HG03175 (cell line): ENCODE measurements at regions not wholly inside any gene's neighbourhood (a gene's known extent, or its start where the extent isn't known, plus 50 kb on each side); places are given as distances from the start of the nearest gene placed in this dataset.
A peak's percentile ranks its signal among the peaks of the same experiment; 100 is the strongest.
"Not testable (repeated sequence)": the region's sequence is repeated elsewhere in the genome, so short reads cannot be mapped to it uniquely, and the experiment has no call there.

Experiments
- ATAC-seq: cut with Tn5 transposase; IDR thresholded peaks from one replicate; pipeline ENCODE4 v1.9.1; 2021; ENCODE audit warnings: mild to moderate bottlenecking, moderate library complexity; ENCODE audit not compliant: unreplicated experiment

GRCh38 chr2:8329660-8330622 is 351.9 kb upstream of the ID2 start:
- ATAC-seq, result no peak

DNA sequence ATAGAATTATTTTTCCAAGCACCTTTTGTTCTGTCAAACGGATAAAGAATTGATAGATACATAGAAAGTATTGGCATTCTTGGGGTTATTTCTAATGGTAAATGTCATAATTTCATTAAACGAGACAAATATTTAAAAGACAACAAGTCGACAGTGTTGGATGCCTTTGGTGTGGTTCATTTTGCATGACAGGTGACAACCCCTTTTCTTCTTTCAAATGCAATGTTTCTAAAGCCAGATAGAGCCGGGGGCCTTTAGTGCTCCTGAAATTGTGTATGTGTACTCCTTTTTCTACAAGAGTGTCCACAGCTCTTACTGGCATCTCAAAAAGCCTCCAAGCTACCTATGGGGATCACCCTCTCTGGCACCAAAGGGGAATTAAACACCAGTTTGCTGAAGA is 350.8 kb upstream of the ID2 start:
- ATAC-seq, result no peak

DNA sequence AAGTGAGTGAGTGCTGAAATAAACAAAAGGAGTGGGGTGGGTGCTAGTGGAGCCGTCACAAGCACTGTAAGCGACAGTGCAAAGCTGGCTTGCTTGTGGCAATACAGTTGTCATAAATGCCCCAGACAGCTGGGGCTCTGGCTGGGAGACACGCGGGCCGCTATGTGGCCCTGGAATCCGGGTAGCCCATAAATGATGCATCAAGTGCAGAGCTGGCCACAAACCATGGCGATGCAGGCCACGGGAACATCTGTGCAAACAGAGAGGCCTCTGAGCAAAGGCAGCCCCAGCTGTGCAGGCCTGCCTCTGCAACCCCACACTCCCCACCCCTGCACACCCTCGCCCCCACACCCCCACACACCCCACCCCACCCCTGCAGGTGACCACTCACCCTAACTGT is 349.2 kb upstream of the ID2 start:
- ATAC-seq, result no peak

GRCh38 chr2:8333177-8333831 is 348.6 kb upstream of the ID2 start:
- ATAC-seq, result no peak

- not testable (repeated sequence) for ATAC-seq
These were observed 348.0 kb upstream of the ID2 start for GRCh38 chr2:8333832-8334187.

GRCh38 chr2:8334866-8335325 is 347.0 kb upstream of the ID2 start:
- no peak for ATAC-seq

GRCh38 chr2:8335801-8336200 is 346.1 kb upstream of the ID2 start:
- ATAC-seq, result no peak

- no peak for ATAC-seq
These were observed 344.5 kb upstream of the ID2 start for GRCh38 chr2:8337321-8337720.

GRCh38 chr2:8342407-8342806 is 339.4 kb upstream of the ID2 start:
- no peak for ATAC-seq

DNA sequence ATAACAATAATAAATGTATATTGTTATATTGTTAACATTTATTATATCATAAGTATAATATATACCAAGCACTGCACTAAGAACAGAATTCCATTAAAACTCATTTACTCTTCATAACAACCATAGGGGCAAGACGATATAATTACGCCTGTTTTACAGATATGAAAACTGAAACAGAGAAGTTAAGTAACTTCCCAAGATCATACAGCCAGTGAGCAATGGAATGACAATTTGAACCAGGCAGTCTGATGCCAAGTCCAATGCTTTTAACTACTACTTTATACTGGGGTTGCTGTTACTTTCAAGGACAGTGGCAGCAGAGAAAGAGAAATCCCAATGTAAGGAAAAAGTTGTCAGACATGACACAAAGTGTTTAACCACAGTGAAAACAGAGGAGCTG is 338.8 kb upstream of the ID2 start:
- no peak for ATAC-seq

GRCh38 chr2:8344144-8345097 is 337.4 kb upstream of the ID2 start:
- ATAC-seq, result no peak

GRCh38 chr2:8345200-8345599 is 336.7 kb upstream of the ID2 start:
- no peak for ATAC-seq

- peak; percentile 74 for ATAC-seq
These were observed 335.6 kb upstream of the ID2 start for GRCh38 chr2:8346208-8346607.

- ATAC-seq, result no peak
These were observed 335.0 kb upstream of the ID2 start for GRCh38 chr2:8346706-8347430.

DNA sequence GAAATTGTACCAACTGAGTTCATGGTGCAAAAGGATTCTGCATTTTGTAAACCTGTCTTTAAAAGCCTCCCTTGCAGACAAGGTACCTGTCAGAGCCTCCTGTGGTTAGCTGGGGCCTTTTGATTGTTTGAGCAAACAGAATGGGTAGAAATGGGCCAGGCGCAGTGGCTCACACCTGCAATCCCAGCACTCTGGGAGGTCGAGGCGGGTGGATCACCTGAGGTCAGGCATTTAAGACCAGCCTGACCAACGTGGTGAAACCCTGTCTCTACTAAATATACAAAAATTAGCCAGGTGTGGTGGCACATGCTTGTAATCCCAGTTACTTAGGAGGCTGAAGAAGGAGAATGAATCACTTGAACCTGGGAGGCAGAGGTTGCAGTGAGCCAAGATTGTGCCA is 332.9 kb upstream of the ID2 start:
- ATAC-seq, result not testable (repeated sequence)

GRCh38 chr2:8352296-8352695 is 329.6 kb upstream of the ID2 start:
- ATAC-seq, result no peak

- ATAC-seq, result no peak
These were observed 328.9 kb upstream of the ID2 start for GRCh38 chr2:8352989-8353388.

- ATAC-seq, result no peak
These were observed 326.6 kb upstream of the ID2 start for GRCh38 chr2:8355102-8355859.

DNA sequence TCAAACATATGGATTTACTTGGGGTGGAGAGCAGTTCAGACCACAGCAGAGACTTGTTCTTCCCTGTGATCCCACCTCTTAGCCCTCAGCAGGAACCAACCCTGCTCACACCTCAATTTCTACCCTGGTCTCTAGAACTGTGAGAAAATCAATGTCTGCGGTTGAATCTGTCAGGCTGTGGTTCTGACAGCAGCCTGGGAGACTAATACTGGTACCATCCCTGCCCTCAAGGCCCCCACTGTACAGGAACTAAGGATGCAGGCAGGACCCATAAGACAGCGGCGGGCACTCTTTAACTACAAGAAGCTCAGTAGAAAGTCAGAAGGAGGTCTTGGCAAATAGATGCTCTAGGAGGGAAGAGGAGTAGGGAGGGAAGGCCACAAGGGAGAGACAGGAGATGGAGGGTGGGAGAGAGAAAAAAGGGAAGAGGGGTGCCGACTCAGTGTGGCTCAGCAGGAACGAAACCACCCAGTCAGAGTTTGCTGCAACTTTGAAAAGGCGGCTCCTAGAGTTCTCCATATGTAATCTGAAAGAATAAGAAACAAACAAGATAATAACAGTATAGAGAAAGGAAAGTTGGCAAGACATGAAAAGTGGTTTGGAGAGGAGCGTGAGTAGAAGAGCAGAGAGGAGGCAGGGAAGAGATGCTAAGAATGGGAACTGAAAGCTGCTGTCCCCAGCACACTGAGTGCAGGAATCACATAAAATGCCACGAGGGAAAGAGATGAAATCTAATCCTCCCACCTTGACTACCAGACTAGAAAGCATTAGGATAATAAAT is 323.9 kb upstream of the ID2 start:
- no peak for ATAC-seq
